ENCODE measurements at regions not wholly inside any gene's neighbourhood (a gene's known extent, or its start where the extent isn't known, plus 50 kb on each side); places are given as distances from the start of the nearest gene placed in this dataset.

- TF ChIP-seq, protein P1, sequence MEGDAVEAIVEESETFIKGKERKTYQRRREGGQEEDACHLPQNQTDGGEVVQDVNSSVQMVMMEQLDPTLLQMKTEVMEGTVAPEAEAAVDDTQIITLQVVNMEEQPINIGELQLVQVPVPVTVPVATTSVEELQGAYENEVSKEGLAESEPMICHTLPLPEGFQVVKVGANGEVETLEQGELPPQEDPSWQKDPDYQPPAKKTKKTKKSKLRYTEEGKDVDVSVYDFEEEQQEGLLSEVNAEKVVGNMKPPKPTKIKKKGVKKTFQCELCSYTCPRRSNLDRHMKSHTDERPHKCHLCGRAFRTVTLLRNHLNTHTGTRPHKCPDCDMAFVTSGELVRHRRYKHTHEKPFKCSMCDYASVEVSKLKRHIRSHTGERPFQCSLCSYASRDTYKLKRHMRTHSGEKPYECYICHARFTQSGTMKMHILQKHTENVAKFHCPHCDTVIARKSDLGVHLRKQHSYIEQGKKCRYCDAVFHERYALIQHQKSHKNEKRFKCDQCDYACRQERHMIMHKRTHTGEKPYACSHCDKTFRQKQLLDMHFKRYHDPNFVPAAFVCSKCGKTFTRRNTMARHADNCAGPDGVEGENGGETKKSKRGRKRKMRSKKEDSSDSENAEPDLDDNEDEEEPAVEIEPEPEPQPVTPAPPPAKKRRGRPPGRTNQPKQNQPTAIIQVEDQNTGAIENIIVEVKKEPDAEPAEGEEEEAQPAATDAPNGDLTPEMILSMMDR (optimal IDR thresholded peaks at IDR 0.05 in 1 of 3, IDR thresholded peaks at IDR 0.05 in 1 of 3, conservative IDR thresholded peaks at IDR 0.05 in 1 of 3; ENCODE audit: extremely low read depth in 1 of 3, insufficient read depth in 2 of 3, low read length in 3 of 3) = no peak
- TF ChIP-seq EZH2 (IDR thresholded peaks at IDR 0.05; ENCODE audit: low read length) = no peak
These were observed 683.4 kb upstream of the FSHR start for GRCh38 chr2:49837561-49838293.
